IPS-NIHi7 (cell line): ENCODE measurements at regions not wholly inside any gene's neighbourhood (a gene's known extent, or its start where the extent isn't known, plus 50 kb on each side); places are given as distances from the start of the nearest gene placed in this dataset.

ENCODE experiments used
- DNase-seq: peaks from one replicate; pipeline ENCODE4 v3.0.0; 2012; ENCODE audit warnings: mixed read lengths; ENCODE audit errors: extremely low spot score

GRCh38 chr1:30406996-30407864 is 316.2 kb downstream of the MATN1 start:
- DNase-seq: no peak

GRCh38 chr1:30405631-30406212 is 317.7 kb downstream of the MATN1 start:
- no peak for DNase-seq

GRCh38 chr1:30405081-30405480 is 318.3 kb downstream of the MATN1 start:
- DNase-seq: no peak

- DNase-seq: no peak
Measured at GRCh38 chr1:30404341-30404740, 319.0 kb downstream of the MATN1 start.

- no peak for DNase-seq
Measured at GRCh38 chr1:30403726-30404125, 319.7 kb downstream of the MATN1 start.

GRCh38 chr1:30403061-30403645 is 320.2 kb downstream of the MATN1 start:
- no peak for DNase-seq

- DNase-seq: no peak
Measured at GRCh38 chr1:30402031-30402430, 321.4 kb downstream of the MATN1 start.

GRCh38 chr1:30400507-30400906 is 322.9 kb downstream of the MATN1 start:
- DNase-seq: no peak

GRCh38 chr1:30399026-30399425 is 324.4 kb downstream of the MATN1 start:
- DNase-seq: no peak

GRCh38 chr1:30397576-30397975 is 325.8 kb downstream of the MATN1 start:
- no peak for DNase-seq

- DNase-seq: no peak
Measured at GRCh38 chr1:30395631-30396030, 327.8 kb downstream of the MATN1 start.

GRCh38 chr1:30388386-30388785 is 335.0 kb downstream of the MATN1 start:
- no peak for DNase-seq

- DNase-seq: no peak
Measured at GRCh38 chr1:30386156-30386926, 337.0 kb downstream of the MATN1 start.

GRCh38 chr1:30385246-30385995 is 338.0 kb downstream of the MATN1 start:
- no peak for DNase-seq

- DNase-seq: no peak
Measured at GRCh38 chr1:30384286-30385245, 338.8 kb downstream of the MATN1 start.

- no peak for DNase-seq
Measured at GRCh38 chr1:30383221-30383711, 340.1 kb downstream of the MATN1 start.

GRCh38 chr1:30382496-30382895 is 340.9 kb downstream of the MATN1 start:
- no peak for DNase-seq

GRCh38 chr1:30381671-30382365 is 341.6 kb downstream of the MATN1 start:
- DNase-seq: no peak

- DNase-seq: no peak
Measured at GRCh38 chr1:30381266-30381665, 342.1 kb downstream of the MATN1 start.

- no peak for DNase-seq
Measured at GRCh38 chr1:30380625-30380984, 342.8 kb downstream of the MATN1 start.
